ENCODE measurements at regions not wholly inside any gene's neighbourhood (a gene's known extent, or its start where the extent isn't known, plus 50 kb on each side); places are given as distances from the start of the nearest gene placed in this dataset.

DNA sequence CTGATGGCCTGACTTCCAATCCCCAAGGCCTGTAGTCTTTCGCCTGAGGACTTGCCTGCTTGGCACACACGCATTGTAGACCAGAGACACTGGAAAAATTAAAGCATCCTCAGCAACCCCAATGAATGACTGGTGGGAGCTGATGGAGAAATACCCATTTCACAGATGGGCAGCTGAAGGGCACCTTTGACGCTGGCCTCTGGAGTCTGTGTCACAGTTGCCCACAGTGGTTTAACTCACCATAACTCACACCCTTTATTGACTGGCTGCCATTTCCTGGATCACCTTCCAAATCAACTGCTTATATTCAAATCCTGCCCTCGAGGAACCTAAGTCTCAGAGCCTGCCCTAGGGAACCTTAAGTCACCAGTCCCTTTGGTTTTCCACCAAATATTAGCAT is 183.1 kb downstream of the SHQ1 start:
- no peak for DNase-seq (ENCODE audit: extremely low read depth, insufficient read length)
- H3K4me3 ChIP-seq (replicated peaks; ENCODE audit: low read depth, low read length): no peak overlapping the region
- no peaks in the 10 kb centered on the region; the same call in 1 of the 2 replicates for H3K27me3 ChIP-seq (replicated peaks; ENCODE audit: control insufficient read depth, insufficient read depth, low read length)
- no peaks in the 10 kb centered on the region for H3K36me3 ChIP-seq (ENCODE audit: control insufficient read depth, insufficient read depth, low read length)
- TF ChIP-seq, protein P1, sequence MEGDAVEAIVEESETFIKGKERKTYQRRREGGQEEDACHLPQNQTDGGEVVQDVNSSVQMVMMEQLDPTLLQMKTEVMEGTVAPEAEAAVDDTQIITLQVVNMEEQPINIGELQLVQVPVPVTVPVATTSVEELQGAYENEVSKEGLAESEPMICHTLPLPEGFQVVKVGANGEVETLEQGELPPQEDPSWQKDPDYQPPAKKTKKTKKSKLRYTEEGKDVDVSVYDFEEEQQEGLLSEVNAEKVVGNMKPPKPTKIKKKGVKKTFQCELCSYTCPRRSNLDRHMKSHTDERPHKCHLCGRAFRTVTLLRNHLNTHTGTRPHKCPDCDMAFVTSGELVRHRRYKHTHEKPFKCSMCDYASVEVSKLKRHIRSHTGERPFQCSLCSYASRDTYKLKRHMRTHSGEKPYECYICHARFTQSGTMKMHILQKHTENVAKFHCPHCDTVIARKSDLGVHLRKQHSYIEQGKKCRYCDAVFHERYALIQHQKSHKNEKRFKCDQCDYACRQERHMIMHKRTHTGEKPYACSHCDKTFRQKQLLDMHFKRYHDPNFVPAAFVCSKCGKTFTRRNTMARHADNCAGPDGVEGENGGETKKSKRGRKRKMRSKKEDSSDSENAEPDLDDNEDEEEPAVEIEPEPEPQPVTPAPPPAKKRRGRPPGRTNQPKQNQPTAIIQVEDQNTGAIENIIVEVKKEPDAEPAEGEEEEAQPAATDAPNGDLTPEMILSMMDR (IDR thresholded peaks at IDR 0.05; ENCODE audit: insufficient read depth, low read length, poor library complexity, severe bottlenecking): no peak

DNA sequence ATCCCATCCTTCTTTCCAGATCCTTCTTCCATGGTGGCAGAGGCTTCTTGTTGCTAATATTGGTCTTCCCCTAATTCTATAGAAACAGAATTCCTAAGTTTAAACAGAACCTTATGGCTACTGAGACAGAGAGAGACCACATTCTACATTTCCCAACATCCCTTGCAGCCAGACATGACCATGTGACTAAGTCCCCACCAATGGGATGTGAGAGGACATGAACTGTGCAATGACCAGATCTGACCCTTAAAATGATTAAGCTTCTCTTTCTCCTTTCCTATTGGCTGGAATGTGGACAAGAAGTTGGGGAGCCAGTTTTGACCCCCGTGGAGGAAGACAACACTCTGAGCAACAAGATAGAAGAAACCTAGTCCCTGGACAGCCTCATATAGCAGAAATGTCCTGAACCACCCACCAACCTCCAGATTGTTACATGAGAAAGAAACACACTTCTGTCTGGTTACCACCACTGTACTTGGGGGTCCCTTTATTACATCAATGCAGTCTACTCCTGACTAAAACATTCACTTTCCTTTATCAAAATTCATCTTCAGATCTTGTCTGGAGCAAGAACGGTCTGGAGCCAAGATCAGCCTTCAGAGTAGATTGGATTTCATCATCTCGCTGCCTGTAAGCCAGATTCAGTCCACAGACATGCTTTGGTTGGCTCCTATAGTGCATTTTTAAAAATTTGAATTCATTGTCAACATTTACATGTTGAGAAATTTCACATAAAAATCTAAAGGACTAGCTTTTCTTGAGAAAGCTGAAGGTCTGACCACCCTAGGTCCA is 183.9 kb downstream of the SHQ1 start:
- no peak overlapping the region for H3K4me3 ChIP-seq (replicated peaks; ENCODE audit: low read depth, low read length)
- no peaks in the 10 kb centered on the region; the same call in 1 of the 2 replicates for H3K27me3 ChIP-seq (replicated peaks; ENCODE audit: control insufficient read depth, insufficient read depth, low read length)
- DNase-seq (ENCODE audit: extremely low read depth, insufficient read length): no peak
- TF ChIP-seq, protein P1 (IDR thresholded peaks at IDR 0.05; ENCODE audit: insufficient read depth, low read length, poor library complexity, severe bottlenecking): no peak
- H3K36me3 ChIP-seq (ENCODE audit: control insufficient read depth, insufficient read depth, low read length): no peaks in the 10 kb centered on the region

DNA sequence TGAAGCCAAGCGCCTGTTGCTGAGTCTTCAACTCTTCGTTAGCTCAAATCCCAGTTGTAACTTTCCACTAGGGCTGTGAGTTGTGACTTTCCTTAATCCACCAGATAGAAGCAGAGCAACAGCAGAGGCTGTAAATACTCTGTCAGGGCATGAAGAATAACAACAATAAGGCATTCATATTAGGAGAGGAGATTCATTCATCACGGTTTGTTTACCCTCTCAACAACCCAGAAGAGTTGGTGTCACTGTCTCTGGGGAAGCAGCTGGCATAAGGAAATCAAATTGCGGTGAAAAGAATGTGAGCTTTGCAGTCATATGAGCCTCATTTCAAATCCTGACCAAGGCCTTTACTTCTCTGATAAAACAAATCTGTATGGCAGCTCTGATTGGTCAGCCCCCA is 184.8 kb downstream of the SHQ1 start:
- no peak for DNase-seq (ENCODE audit: extremely low read depth, insufficient read length)
- no peaks in the 10 kb centered on the region for H3K36me3 ChIP-seq (ENCODE audit: control insufficient read depth, insufficient read depth, low read length)
- no peak overlapping the region for H3K4me3 ChIP-seq (replicated peaks; ENCODE audit: low read depth, low read length)
- TF ChIP-seq, protein P1 (IDR thresholded peaks at IDR 0.05; ENCODE audit: insufficient read depth, low read length, poor library complexity, severe bottlenecking): no peak
- no peaks in the 10 kb centered on the region; the same call in 1 of the 2 replicates for H3K27me3 ChIP-seq (replicated peaks; ENCODE audit: control insufficient read depth, insufficient read depth, low read length)

DNA sequence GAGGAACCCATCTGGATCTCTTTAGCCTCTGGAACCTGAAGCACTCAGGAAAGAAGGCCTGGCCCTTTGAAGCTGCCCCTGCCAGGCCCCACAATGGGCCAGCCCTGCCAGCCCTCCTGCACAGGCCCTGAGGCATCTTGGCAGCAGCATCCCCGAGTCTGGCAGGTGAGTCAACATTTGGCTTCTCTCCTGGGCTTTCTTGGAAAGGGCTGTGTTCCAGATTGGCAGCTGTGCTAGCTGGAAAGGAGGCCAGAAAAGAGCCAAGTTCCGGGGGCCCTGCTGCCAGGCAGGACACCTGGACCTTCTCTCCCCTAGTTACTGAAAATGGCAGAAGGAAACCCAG is 187.2 kb downstream of the SHQ1 start:
- DNase-seq (ENCODE audit: extremely low read depth, insufficient read length): no peak
- Histone ChIP-seq H3K4me3 (replicated peaks; ENCODE audit: low read depth, low read length) (no peak overlapping the region), H3K27me3 (replicated peaks; ENCODE audit: control insufficient read depth, insufficient read depth, low read length) (no peaks in the 10 kb centered on the region), H3K36me3 (ENCODE audit: control insufficient read depth, insufficient read depth, low read length) (no peaks in the 10 kb centered on the region)
- TF ChIP-seq, protein P1 (IDR thresholded peaks at IDR 0.05; ENCODE audit: insufficient read depth, low read length, poor library complexity, severe bottlenecking): no peak

DNA sequence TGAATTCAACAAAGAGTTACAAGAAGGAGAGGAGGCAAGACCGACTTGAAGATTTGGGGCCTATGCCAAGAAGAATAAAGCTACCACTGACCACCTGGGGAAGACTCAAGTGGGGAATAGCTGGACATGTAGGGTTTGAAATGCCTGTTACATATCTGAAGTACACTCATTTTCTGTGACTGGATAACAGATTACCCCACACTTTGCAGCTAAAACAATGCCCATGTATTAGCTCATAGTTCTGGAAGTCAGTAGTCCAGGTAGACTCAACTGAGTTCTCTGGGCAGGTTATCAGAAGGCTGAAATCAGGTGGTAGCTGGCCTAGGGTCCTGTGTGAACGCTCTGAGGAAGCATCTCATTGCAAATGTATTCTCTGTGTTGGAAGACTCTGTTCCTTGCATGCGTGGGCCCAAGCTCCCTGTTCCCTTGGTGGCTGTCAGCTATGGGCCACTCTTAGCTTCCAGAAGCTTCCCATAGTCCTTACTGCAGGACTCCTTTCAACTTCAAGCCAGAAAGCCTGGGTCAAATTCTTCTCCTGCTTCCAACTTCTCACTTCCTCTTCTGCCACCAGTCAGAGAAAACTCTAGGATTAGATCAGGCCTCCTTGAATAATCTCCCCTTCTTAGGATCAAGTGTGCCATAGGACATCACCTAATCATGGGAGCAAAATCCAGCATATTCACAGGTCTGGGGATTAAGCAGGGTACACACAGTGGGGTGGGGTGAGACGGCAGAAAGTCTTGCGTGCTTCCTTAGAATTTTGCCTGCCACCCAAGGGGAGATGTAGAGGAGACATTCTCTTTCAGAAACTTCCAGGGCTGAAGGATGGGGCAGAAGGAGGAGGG is 187.8 kb downstream of the SHQ1 start:
- H3K36me3 ChIP-seq (ENCODE audit: control insufficient read depth, insufficient read depth, low read length): no peaks in the 10 kb centered on the region

More for the DNA sequence above, 187.8 kb downstream of the SHQ1 start:
- H3K27me3 ChIP-seq (replicated peaks; ENCODE audit: control insufficient read depth, insufficient read depth, low read length): no peaks in the 10 kb centered on the region
- TF ChIP-seq, protein P1 (IDR thresholded peaks at IDR 0.05; ENCODE audit: insufficient read depth, low read length, poor library complexity, severe bottlenecking): no peak
- H3K4me3 ChIP-seq (replicated peaks; ENCODE audit: low read depth, low read length): no peak overlapping the region
- no peak for DNase-seq (ENCODE audit: extremely low read depth, insufficient read length)
